ENCODE measurements at regions not wholly inside any gene's neighbourhood (a gene's known extent, or its start where the extent isn't known, plus 50 kb on each side); places are given as distances from the start of the nearest gene placed in this dataset.

DNA sequence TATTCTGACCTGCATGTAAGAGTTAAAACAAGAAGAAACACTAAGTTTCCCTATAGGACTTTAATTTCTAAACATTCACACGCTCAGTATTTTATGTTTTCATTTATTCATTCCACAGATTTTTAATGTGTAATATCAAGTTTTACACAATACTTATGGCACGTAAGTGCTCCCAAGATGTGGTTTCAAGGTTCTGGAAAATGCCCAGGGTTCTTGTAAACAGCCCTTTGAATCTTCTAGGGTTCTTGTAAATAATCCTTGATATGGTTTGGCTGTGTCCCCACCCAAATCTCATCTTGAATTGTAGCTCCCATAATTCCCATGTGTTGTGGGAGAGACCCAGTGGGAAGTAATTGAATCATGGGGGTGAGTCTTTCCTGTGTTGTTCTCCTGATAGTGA, 383.0 kb downstream of the TXNL1 start:
- TF ChIP-seq CTCF (IDR thresholded peaks at IDR 0.05) (no peak), POLR2A (IDR thresholded peaks at IDR 0.05; ENCODE audit: low read depth) (no peak), POLR2AphosphoS5 (IDR thresholded peaks at IDR 0.05) (no peak), EP300 (IDR thresholded peaks at IDR 0.05) (no peak)
